ENCODE measurements at regions not wholly inside any gene's neighbourhood (a gene's known extent, or its start where the extent isn't known, plus 50 kb on each side); places are given as distances from the start of the nearest gene placed in this dataset.
"Not testable (repeated sequence)": the region's sequence is repeated elsewhere in the genome, so short reads cannot be mapped to it uniquely, and the experiment has no call there.

- no peak for DNase-seq (ENCODE audit: low read depth in 2 of 2)
These were observed 485.1 kb upstream of the PAPPA start for GRCh38 chr9:115668521-115668920.

GRCh38 chr9:115671236-115671962 is 482.2 kb upstream of the PAPPA start:
- no peak for DNase-seq (ENCODE audit: low read depth in 2 of 2)

GRCh38 chr9:115671963-115672305 is 481.7 kb upstream of the PAPPA start:
- DNase-seq (ENCODE audit: low read depth in 2 of 2) = no peak

GRCh38 chr9:115672477-115673316 is 480.9 kb upstream of the PAPPA start:
- DNase-seq (ENCODE audit: low read depth in 2 of 2) = no peak

- DNase-seq (ENCODE audit: low read depth in 2 of 2) = no peak
These were observed 480.0 kb upstream of the PAPPA start for GRCh38 chr9:115673599-115673998.

- no peak for DNase-seq (ENCODE audit: low read depth in 2 of 2)
These were observed 479.5 kb upstream of the PAPPA start for GRCh38 chr9:115674091-115674490.

- no peak for DNase-seq (ENCODE audit: low read depth in 2 of 2)
These were observed 477.8 kb upstream of the PAPPA start for GRCh38 chr9:115675834-115676233.

- no peak for DNase-seq (ENCODE audit: low read depth in 2 of 2)
These were observed 473.4 kb upstream of the PAPPA start for GRCh38 chr9:115680231-115680630.

GRCh38 chr9:115681585-115681984 is 472.0 kb upstream of the PAPPA start:
- no peak for DNase-seq (ENCODE audit: low read depth in 2 of 2)

- no peak for DNase-seq (ENCODE audit: low read depth in 2 of 2)
These were observed 467.5 kb upstream of the PAPPA start for GRCh38 chr9:115686069-115686468.

- DNase-seq (ENCODE audit: low read depth in 2 of 2) = no peak
These were observed 466.2 kb upstream of the PAPPA start for GRCh38 chr9:115687356-115687755.

GRCh38 chr9:115689331-115689730 is 464.3 kb upstream of the PAPPA start:
- no peak for DNase-seq (ENCODE audit: low read depth in 2 of 2)

- no peak for DNase-seq (ENCODE audit: low read depth in 2 of 2)
These were observed 462.6 kb upstream of the PAPPA start for GRCh38 chr9:115690786-115691496.

GRCh38 chr9:115691693-115692092 is 461.9 kb upstream of the PAPPA start:
- DNase-seq (ENCODE audit: low read depth in 2 of 2) = no peak

- DNase-seq (ENCODE audit: low read depth in 2 of 2) = not testable (repeated sequence)
These were observed 460.7 kb upstream of the PAPPA start for GRCh38 chr9:115692868-115693267.

- no peak for DNase-seq (ENCODE audit: low read depth in 2 of 2)
These were observed 459.6 kb upstream of the PAPPA start for GRCh38 chr9:115694014-115694413.

GRCh38 chr9:115694991-115695390 is 458.6 kb upstream of the PAPPA start:
- DNase-seq (ENCODE audit: low read depth in 2 of 2) = no peak

GRCh38 chr9:115712981-115713380 is 440.6 kb upstream of the PAPPA start:
- DNase-seq (ENCODE audit: low read depth in 2 of 2) = no peak

GRCh38 chr9:115715666-115716065 is 437.9 kb upstream of the PAPPA start:
- DNase-seq (ENCODE audit: low read depth in 2 of 2) = no peak

- DNase-seq (ENCODE audit: low read depth in 2 of 2) = no peak
These were observed 436.3 kb upstream of the PAPPA start for GRCh38 chr9:115717298-115717697.

GRCh38 chr9:115717711-115718173 is 435.8 kb upstream of the PAPPA start:
- no peak for DNase-seq (ENCODE audit: low read depth in 2 of 2)

GRCh38 chr9:115730396-115730795 is 423.2 kb upstream of the PAPPA start:
- no peak for DNase-seq (ENCODE audit: low read depth in 2 of 2)

- DNase-seq (ENCODE audit: low read depth in 2 of 2) = no peak
These were observed 422.7 kb upstream of the PAPPA start for GRCh38 chr9:115730845-115731244.
